WTC11 (cell line): ENCODE measurements at regions not wholly inside any gene's neighbourhood (a gene's known extent, or its start where the extent isn't known, plus 50 kb on each side); places are given as distances from the start of the nearest gene placed in this dataset.

Experiments used
- ATAC-seq: fragments of 200-7000 bp; cut with Tn5 transposase; 2 replicates; pipeline ENCODE4 v1.10.0; 2021; ENCODE audit warnings: mild to moderate bottlenecking, moderate library complexity
- CTCF ChIA-PET: fragments of 300-600 bp; sonication (Branson Sonifier 250); formaldehyde crosslinking; loops from one replicate; lab custom pipeline; 2021; ENCODE audit warnings: antibody characterized with exemption; lab: Charles Lee
- POLR2A ChIA-PET: fragments of 350-600 bp; sonication (Branson Sonifier 250); formaldehyde crosslinking; loops from one replicate; lab custom pipeline; 2021; ENCODE audit warnings: antibody characterized with exemption; lab: Charles Lee
- DNase-seq: peaks from one replicate; pipeline ENCODE4 v3.0.0; 2021; ENCODE audit warnings: low spot score
- H3K27ac Mint-ChIP-seq: 2 replicates; pipeline ENCODE4 v1.8.0; 2021; ENCODE audit warnings: mixed read lengths
- H3K27me3 Mint-ChIP-seq: 2 replicates; pipeline ENCODE4 v1.8.0; 2021; ENCODE audit warnings: low read depth, mild to moderate bottlenecking, moderate library complexity, mixed read lengths
- H3K36me3 Mint-ChIP-seq: 2 replicates; pipeline ENCODE4 v1.8.0; 2021; ENCODE audit warnings: mixed read lengths
- H3K4me1 Mint-ChIP-seq: 2 replicates; pipeline ENCODE4 v1.8.0; 2022; ENCODE audit warnings: mixed read lengths
- H3K4me3 Mint-ChIP-seq: 2 replicates; pipeline ENCODE4 v1.8.0; 2021; ENCODE audit warnings: mild to moderate bottlenecking, moderate library complexity, mixed read lengths
- H3K9me3 Mint-ChIP-seq: 2 replicates; pipeline ENCODE4 v1.8.0; 2021; ENCODE audit warnings: mixed read lengths
- MYBL2 ChIP-seq: sonication (generic); formaldehyde crosslinking; IDR thresholded peaks from 2 replicates; pipeline ENCODE4 v1.8.1; 2023; ENCODE audit warnings: mild to moderate bottlenecking, moderate library complexity, missing genetic modification reagents
- NR2C2 ChIP-seq: sonication (generic); formaldehyde crosslinking; IDR thresholded peaks from 2 replicates; pipeline ENCODE4 v1.8.0; 2022; ENCODE audit warnings: mild to moderate bottlenecking, missing genetic modification reagents
- OVOL2 ChIP-seq: fragments of 250-450 bp; sonication (Bioruptor Pico); IDR thresholded peaks from 2 replicates; pipeline ENCODE4 v1.9.0; 2021; ENCODE audit warnings: mild to moderate bottlenecking, borderline replicate concordance
- SOX15 ChIP-seq: fragments of 250-450 bp; sonication (Bioruptor Pico); IDR thresholded peaks from 2 replicates; pipeline ENCODE4 v1.9.0; 2021; ENCODE audit warnings: mild to moderate bottlenecking
- SP1 ChIP-seq: sonication (generic); formaldehyde crosslinking; conservative IDR thresholded peaks from 2 replicates; pipeline ENCODE4 v1.8.1; 2022; ENCODE audit warnings: missing genetic modification reagents
- TEAD4 ChIP-seq: sonication (generic); formaldehyde crosslinking; IDR thresholded peaks from 2 replicates; pipeline ENCODE4 v1.8.0; 2022; ENCODE audit warnings: mild to moderate bottlenecking, missing genetic modification reagents
- ZNF263 ChIP-seq: sonication (generic); formaldehyde crosslinking; IDR thresholded peaks from 2 replicates; pipeline ENCODE4 v1.8.1; 2022; ENCODE audit warnings: low read depth, mild to moderate bottlenecking, moderate library complexity, missing genetic modification reagents
- ZNF396 ChIP-seq: fragments of 250-450 bp; sonication (Bioruptor Pico); IDR thresholded peaks from 2 replicates; pipeline ENCODE4 v1.8.0; 2021; ENCODE audit warnings: mild to moderate bottlenecking, moderate library complexity, borderline replicate concordance
- ZNF423 ChIP-seq: fragments of 250-450 bp; sonication (Bioruptor Pico); IDR thresholded peaks from 2 replicates; pipeline ENCODE4 v2.1.2; 2022; ENCODE audit warnings: mild to moderate bottlenecking, moderate library complexity
- TF ChIP-seq, protein P1 (sequence below): fragments of 250-450 bp; sonication (Bioruptor Pico); IDR thresholded peaks from 2 replicates; pipeline ENCODE4 v1.8.0; 2021; ENCODE audit warnings: mild to moderate bottlenecking
- TF ChIP-seq, protein P2 (sequence below): sonication (generic); formaldehyde crosslinking; IDR thresholded peaks from 2 replicates; pipeline ENCODE4 v1.8.0; 2023; ENCODE audit warnings: missing genetic modification reagents, mild to moderate bottlenecking, borderline replicate concordance
- TF ChIP-seq, protein P3 (sequence below): sonication (generic); formaldehyde crosslinking; IDR thresholded peaks from 2 replicates; pipeline ENCODE4 v1.8.1; 2022; ENCODE audit warnings: mild to moderate bottlenecking, missing genetic modification reagents, moderate library complexity, borderline replicate concordance
- TF ChIP-seq, protein P4 (sequence below): fragments of 250-450 bp; sonication (Bioruptor Pico); IDR thresholded peaks from 2 replicates; pipeline ENCODE4 v2.1.2; 2022; ENCODE audit warnings: mild to moderate bottlenecking, moderate library complexity
- TF ChIP-seq, protein P5 (sequence below): sonication (generic); formaldehyde crosslinking; IDR thresholded peaks from 2 replicates; pipeline ENCODE4 v1.8.1; 2023; ENCODE audit warnings: mild to moderate bottlenecking, moderate library complexity, missing genetic modification reagents
- TF ChIP-seq, protein P6 (sequence below): sonication (generic); formaldehyde crosslinking; IDR thresholded peaks from 2 replicates; pipeline ENCODE4 v1.8.0; 2022; ENCODE audit warnings: mild to moderate bottlenecking, missing genetic modification reagents

DNA sequence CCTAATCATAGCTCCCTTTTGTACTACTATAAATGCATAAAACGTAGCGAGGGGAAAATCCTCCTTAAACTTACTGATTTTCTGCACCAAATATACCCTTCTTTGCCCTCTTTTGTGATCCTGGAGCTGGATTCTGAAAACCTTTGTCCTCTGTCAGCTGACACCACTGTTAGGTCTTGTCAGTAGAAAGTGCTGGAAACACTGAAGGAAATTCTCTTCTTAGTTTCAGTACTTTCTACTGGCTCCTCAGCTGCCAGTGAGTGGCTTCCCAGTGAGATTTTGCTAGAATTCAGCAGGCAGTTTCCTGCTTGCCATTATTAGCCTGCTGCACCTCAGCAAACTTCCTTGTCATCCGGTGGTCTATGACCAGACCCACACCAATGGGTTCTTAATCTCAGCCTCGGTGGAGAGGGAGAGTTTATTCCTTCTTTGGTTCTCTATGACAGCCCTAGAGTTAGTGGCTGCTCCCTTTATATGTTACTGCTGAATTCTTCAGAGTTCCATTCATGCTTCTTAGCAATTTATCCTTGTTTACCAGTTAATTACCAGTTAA is 476.2 kb downstream of the FSCB start:
- Mint-ChIP-seq H3K27ac (peak overlapping the region; percentile 90), H3K4me1 (peaks cover 13% of the 10 kb centered on the region), H3K27me3 (no peaks in the 10 kb centered on the region), H3K9me3 (0 out of 2 replicates have a peak, but pooled peaks cover 5% of the 10 kb centered on the region), H3K4me3 (peak overlapping the region; percentile 23; the same call in 1 of the 2 replicates), H3K36me3 (0 out of 2 replicates have a peak, but pooled peaks cover 2% of the 10 kb centered on the region)
- TF ChIP-seq, protein P1, sequence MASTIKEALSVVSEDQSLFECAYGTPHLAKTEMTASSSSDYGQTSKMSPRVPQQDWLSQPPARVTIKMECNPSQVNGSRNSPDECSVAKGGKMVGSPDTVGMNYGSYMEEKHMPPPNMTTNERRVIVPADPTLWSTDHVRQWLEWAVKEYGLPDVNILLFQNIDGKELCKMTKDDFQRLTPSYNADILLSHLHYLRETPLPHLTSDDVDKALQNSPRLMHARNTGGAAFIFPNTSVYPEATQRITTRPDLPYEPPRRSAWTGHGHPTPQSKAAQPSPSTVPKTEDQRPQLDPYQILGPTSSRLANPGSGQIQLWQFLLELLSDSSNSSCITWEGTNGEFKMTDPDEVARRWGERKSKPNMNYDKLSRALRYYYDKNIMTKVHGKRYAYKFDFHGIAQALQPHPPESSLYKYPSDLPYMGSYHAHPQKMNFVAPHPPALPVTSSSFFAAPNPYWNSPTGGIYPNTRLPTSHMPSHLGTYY (CRISPR knock-in tag) = no peak
- TF ChIP-seq SOX15 (CRISPR knock-in tag) = no peak
- TF ChIP-seq TEAD4 (CRISPR knock-in tag) = no peak
- TF ChIP-seq, protein P2, sequence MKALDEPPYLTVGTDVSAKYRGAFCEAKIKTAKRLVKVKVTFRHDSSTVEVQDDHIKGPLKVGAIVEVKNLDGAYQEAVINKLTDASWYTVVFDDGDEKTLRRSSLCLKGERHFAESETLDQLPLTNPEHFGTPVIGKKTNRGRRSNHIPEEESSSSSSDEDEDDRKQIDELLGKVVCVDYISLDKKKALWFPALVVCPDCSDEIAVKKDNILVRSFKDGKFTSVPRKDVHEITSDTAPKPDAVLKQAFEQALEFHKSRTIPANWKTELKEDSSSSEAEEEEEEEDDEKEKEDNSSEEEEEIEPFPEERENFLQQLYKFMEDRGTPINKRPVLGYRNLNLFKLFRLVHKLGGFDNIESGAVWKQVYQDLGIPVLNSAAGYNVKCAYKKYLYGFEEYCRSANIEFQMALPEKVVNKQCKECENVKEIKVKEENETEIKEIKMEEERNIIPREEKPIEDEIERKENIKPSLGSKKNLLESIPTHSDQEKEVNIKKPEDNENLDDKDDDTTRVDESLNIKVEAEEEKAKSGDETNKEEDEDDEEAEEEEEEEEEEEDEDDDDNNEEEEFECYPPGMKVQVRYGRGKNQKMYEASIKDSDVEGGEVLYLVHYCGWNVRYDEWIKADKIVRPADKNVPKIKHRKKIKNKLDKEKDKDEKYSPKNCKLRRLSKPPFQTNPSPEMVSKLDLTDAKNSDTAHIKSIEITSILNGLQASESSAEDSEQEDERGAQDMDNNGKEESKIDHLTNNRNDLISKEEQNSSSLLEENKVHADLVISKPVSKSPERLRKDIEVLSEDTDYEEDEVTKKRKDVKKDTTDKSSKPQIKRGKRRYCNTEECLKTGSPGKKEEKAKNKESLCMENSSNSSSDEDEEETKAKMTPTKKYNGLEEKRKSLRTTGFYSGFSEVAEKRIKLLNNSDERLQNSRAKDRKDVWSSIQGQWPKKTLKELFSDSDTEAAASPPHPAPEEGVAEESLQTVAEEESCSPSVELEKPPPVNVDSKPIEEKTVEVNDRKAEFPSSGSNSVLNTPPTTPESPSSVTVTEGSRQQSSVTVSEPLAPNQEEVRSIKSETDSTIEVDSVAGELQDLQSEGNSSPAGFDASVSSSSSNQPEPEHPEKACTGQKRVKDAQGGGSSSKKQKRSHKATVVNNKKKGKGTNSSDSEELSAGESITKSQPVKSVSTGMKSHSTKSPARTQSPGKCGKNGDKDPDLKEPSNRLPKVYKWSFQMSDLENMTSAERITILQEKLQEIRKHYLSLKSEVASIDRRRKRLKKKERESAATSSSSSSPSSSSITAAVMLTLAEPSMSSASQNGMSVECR (CRISPR knock-in tag) = no peak
- no peak for TF ChIP-seq ZNF396 (CRISPR knock-in tag)
- TF ChIP-seq, protein P3, sequence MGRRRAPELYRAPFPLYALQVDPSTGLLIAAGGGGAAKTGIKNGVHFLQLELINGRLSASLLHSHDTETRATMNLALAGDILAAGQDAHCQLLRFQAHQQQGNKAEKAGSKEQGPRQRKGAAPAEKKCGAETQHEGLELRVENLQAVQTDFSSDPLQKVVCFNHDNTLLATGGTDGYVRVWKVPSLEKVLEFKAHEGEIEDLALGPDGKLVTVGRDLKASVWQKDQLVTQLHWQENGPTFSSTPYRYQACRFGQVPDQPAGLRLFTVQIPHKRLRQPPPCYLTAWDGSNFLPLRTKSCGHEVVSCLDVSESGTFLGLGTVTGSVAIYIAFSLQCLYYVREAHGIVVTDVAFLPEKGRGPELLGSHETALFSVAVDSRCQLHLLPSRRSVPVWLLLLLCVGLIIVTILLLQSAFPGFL (CRISPR knock-in tag) = no peak
- TF ChIP-seq MYBL2 (CRISPR knock-in tag) = no peak
- no peak for TF ChIP-seq OVOL2 (CRISPR knock-in tag)
- TF ChIP-seq, protein P4, sequence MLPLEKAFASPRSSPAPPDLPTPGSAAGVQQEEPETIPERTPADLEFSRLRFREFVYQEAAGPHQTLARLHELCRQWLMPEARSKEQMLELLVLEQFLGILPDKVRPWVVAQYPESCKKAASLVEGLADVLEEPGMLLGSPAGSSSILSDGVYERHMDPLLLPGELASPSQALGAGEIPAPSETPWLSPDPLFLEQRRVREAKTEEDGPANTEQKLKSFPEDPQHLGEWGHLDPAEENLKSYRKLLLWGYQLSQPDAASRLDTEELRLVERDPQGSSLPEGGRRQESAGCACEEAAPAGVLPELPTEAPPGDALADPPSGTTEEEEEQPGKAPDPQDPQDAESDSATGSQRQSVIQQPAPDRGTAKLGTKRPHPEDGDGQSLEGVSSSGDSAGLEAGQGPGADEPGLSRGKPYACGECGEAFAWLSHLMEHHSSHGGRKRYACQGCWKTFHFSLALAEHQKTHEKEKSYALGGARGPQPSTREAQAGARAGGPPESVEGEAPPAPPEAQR = no peak
- ATAC-seq (peak; percentile 73), DNase-seq (no peak)
- ChIA-PET CTCF (no interaction called here), POLR2A (no interaction called here)

DNA sequence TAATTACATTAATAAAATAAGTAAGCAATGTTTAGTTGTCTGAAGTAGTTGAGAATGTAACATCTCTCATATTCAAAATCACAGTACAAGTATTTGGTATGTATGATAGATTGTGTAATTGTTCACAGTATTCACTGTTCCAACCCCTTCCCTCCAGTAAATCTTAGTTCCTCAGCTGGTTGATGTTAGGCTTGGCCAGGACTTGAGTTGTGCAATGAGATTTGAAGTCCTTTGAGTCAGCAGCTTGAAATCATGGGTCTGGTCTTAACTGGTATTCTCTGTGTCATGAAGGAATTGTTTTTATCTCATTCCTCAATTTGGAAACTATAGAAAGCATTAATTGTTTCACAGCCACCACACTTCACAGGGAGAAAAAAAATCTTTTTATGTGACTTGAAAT is 477.1 kb downstream of the FSCB start:
- POLR2A ChIA-PET = no interaction called here

More for the DNA sequence above, 477.1 kb downstream of the FSCB start:
- ATAC-seq = no peak
- Mint-ChIP-seq H3K9me3 (0 out of 2 replicates have a peak, but pooled peaks cover 6% of the 10 kb centered on the region), H3K27me3 (no peaks in the 10 kb centered on the region), H3K27ac (0 out of 2 replicates have a peak overlapping the region, but pooled peaks have one; percentile 36), H3K4me3 (no peak overlapping the region), H3K36me3 (0 out of 2 replicates have a peak, but pooled peaks cover 2% of the 10 kb centered on the region), H3K4me1 (peaks cover 13% of the 10 kb centered on the region)
- CTCF ChIA-PET = no interaction called here
- no peak for DNase-seq
- TF ChIP-seq SP1 (CRISPR knock-in tag) = no peak
- TF ChIP-seq, protein P5, sequence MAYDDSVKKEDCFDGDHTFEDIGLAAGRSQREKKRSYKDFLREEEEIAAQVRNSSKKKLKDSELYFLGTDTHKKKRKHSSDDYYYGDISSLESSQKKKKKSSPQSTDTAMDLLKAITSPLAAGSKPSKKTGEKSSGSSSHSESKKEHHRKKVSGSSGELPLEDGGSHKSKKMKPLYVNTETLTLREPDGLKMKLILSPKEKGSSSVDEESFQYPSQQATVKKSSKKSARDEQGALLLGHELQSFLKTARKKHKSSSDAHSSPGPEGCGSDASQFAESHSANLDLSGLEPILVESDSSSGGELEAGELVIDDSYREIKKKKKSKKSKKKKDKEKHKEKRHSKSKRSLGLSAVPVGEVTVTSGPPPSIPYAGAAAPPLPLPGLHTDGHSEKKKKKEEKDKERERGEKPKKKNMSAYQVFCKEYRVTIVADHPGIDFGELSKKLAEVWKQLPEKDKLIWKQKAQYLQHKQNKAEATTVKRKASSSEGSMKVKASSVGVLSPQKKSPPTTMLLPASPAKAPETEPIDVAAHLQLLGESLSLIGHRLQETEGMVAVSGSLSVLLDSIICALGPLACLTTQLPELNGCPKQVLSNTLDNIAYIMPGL (CRISPR knock-in tag) = no peak
- TF ChIP-seq, protein P6, sequence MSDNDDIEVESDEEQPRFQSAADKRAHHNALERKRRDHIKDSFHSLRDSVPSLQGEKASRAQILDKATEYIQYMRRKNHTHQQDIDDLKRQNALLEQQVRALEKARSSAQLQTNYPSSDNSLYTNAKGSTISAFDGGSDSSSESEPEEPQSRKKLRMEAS = no peak
- TF ChIP-seq NR2C2 (CRISPR knock-in tag) = no peak
- TF ChIP-seq, protein P4 = no peak
- TF ChIP-seq ZNF263 (CRISPR knock-in tag) = no peak
- no peak for TF ChIP-seq ZNF423 (CRISPR knock-in tag)
- TF ChIP-seq, all 79 proteins: peak for 0
